ENCODE measurements at regions not wholly inside any gene's neighbourhood (a gene's known extent, or its start where the extent isn't known, plus 50 kb on each side); places are given as distances from the start of the nearest gene placed in this dataset.

GRCh38 chr18:70415823-70416488 is 127.1 kb downstream of the SOCS6 start:
- TF ChIP-seq, protein P1, sequence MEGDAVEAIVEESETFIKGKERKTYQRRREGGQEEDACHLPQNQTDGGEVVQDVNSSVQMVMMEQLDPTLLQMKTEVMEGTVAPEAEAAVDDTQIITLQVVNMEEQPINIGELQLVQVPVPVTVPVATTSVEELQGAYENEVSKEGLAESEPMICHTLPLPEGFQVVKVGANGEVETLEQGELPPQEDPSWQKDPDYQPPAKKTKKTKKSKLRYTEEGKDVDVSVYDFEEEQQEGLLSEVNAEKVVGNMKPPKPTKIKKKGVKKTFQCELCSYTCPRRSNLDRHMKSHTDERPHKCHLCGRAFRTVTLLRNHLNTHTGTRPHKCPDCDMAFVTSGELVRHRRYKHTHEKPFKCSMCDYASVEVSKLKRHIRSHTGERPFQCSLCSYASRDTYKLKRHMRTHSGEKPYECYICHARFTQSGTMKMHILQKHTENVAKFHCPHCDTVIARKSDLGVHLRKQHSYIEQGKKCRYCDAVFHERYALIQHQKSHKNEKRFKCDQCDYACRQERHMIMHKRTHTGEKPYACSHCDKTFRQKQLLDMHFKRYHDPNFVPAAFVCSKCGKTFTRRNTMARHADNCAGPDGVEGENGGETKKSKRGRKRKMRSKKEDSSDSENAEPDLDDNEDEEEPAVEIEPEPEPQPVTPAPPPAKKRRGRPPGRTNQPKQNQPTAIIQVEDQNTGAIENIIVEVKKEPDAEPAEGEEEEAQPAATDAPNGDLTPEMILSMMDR (IDR thresholded peaks at IDR 0.05), result no peak
- no peak for TF ChIP-seq SIN3A (IDR thresholded peaks at IDR 0.05; ENCODE audit: borderline replicate concordance, insufficient read depth, low read depth, low read length)
- TF ChIP-seq, protein P2, sequence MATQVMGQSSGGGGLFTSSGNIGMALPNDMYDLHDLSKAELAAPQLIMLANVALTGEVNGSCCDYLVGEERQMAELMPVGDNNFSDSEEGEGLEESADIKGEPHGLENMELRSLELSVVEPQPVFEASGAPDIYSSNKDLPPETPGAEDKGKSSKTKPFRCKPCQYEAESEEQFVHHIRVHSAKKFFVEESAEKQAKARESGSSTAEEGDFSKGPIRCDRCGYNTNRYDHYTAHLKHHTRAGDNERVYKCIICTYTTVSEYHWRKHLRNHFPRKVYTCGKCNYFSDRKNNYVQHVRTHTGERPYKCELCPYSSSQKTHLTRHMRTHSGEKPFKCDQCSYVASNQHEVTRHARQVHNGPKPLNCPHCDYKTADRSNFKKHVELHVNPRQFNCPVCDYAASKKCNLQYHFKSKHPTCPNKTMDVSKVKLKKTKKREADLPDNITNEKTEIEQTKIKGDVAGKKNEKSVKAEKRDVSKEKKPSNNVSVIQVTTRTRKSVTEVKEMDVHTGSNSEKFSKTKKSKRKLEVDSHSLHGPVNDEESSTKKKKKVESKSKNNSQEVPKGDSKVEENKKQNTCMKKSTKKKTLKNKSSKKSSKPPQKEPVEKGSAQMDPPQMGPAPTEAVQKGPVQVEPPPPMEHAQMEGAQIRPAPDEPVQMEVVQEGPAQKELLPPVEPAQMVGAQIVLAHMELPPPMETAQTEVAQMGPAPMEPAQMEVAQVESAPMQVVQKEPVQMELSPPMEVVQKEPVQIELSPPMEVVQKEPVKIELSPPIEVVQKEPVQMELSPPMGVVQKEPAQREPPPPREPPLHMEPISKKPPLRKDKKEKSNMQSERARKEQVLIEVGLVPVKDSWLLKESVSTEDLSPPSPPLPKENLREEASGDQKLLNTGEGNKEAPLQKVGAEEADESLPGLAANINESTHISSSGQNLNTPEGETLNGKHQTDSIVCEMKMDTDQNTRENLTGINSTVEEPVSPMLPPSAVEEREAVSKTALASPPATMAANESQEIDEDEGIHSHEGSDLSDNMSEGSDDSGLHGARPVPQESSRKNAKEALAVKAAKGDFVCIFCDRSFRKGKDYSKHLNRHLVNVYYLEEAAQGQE (IDR thresholded peaks at IDR 0.05; ENCODE audit: insufficient read depth in 1 of 2, low read depth in 2 of 2, low read length in 1 of 2), result no peak
